Smooth muscle cell (in vitro differentiated cells): ENCODE measurements at regions not wholly inside any gene's neighbourhood (a gene's known extent, or its start where the extent isn't known, plus 50 kb on each side); places are given as distances from the start of the nearest gene placed in this dataset.

Experiments used
- DNase-seq: peaks from one replicate; lab custom pipeline; 2025; ENCODE audit not compliant: unreplicated experiment; lab: John Stamatoyannopoulos, UW
- H2AFZ ChIP-seq: fragments of 200-600 bp; sonication (generic); 2 replicates; pipeline ENCODE4 v1.6.0; 2016; ENCODE audit warnings: antibody characterized with exemption, low read depth, mild to moderate bottlenecking
- H3F3A ChIP-seq: fragments of 200-600 bp; sonication (generic); 2 replicates; pipeline ENCODE4 v1.6.0; 2017; ENCODE audit warnings: antibody characterized with exemption, low read depth
- H3K27ac ChIP-seq: fragments of 200-600 bp; sonication (generic); 2 replicates; pipeline ENCODE4 v1.5.1; 2016; ENCODE audit warnings: low read depth, mild to moderate bottlenecking
- H3K27me3 ChIP-seq: fragments of 200-600 bp; sonication (generic); 2 replicates; pipeline ENCODE4 v1.6.1; 2016; ENCODE audit warnings: low read depth, mild to moderate bottlenecking
- H3K36me3 ChIP-seq: fragments of 200-600 bp; sonication (generic); 2 replicates; pipeline ENCODE4 v1.5.1; 2016; ENCODE audit warnings: low read depth
- H3K4me1 ChIP-seq: fragments of 200-600 bp; sonication (generic); 2 replicates; pipeline ENCODE4 v1.5.1; 2016; ENCODE audit warnings: low read depth
- H3K4me2 ChIP-seq: fragments of 200-600 bp; sonication (generic); 2 replicates; pipeline ENCODE4 v1.6.0; 2016; ENCODE audit warnings: mild to moderate bottlenecking
- H3K4me3 ChIP-seq: fragments of 200-600 bp; sonication (generic); 2 replicates; pipeline ENCODE4 v1.5.1; 2016; ENCODE audit warnings: mild to moderate bottlenecking
- H3K79me2 ChIP-seq: fragments of 200-600 bp; sonication (generic); 2 replicates; pipeline ENCODE4 v1.6.0; 2016; ENCODE audit warnings: low read depth, mild to moderate bottlenecking
- H3K9ac ChIP-seq: fragments of 200-600 bp; sonication (generic); 2 replicates; pipeline ENCODE4 v1.6.0; 2016; ENCODE audit warnings: low read depth
- H3K9me3 ChIP-seq: fragments of 200-600 bp; sonication (generic); replicated peaks from 2 replicates; pipeline ENCODE4 v1.5.1; 2016; ENCODE audit warnings: low read depth
- H4K20me1 ChIP-seq: fragments of 200-600 bp; sonication (generic); 2 replicates; pipeline ENCODE4 v1.6.0; 2016; ENCODE audit warnings: low read depth
- CTCF ChIP-seq: fragments of 200-600 bp; sonication (generic); IDR thresholded peaks from 2 replicates; pipeline ENCODE4 v1.5.1; 2017; ENCODE audit warnings: borderline replicate concordance, mild to moderate bottlenecking, antibody characterized with exemption; ENCODE audit not compliant: insufficient read depth, poor library complexity, severe bottlenecking
- WGBS: methylation state at CpG from one replicate; pipeline ENCODE4 v1.1.7; 2016; ENCODE audit warnings: low lambda C conversion rate; 5-methylcytosine and 5-hydroxymethylcytosine counted together

GRCh38 chr4:22876270-22876669 is 183.5 kb downstream of the GBA3 start:
- Histone ChIP-seq H2AFZ (no peak overlapping the region), H3K4me3 (no peak overlapping the region), H3K9me3 (no peaks in the 10 kb centered on the region), H3K4me2 (no peak overlapping the region), H3K27me3 (no peaks in the 10 kb centered on the region), H3K79me2 (no peaks in the 10 kb centered on the region), H3K4me1 (no peaks in the 10 kb centered on the region), H4K20me1 (no peaks in the 10 kb centered on the region), H3F3A (no peaks in the 10 kb centered on the region), H3K27ac (no peak overlapping the region), H3K36me3 (no peaks in the 10 kb centered on the region), H3K9ac (no peak overlapping the region)
- WGBS, result 93% methylated on average over 2 of the region's 2 CpGs
- DNase-seq, result no peak
- TF ChIP-seq CTCF, result no peak

GRCh38 chr4:22875587-22876257 is 183.0 kb downstream of the GBA3 start:
- Histone ChIP-seq H3K4me1 (no peaks in the 10 kb centered on the region), H3K36me3 (no peaks in the 10 kb centered on the region), H2AFZ (no peak overlapping the region), H3K27me3 (peaks cover under 1% of the 10 kb centered on the region), H3K4me2 (no peak overlapping the region), H3K9me3 (no peaks in the 10 kb centered on the region), H3F3A (no peaks in the 10 kb centered on the region), H3K79me2 (no peaks in the 10 kb centered on the region), H3K9ac (no peak overlapping the region), H3K4me3 (no peak overlapping the region), H3K27ac (no peak overlapping the region), H4K20me1 (no peaks in the 10 kb centered on the region)
- no peak for DNase-seq
- WGBS, result 90% methylated on average over 4 of the region's 4 CpGs
- no peak for TF ChIP-seq CTCF

GRCh38 chr4:22874334-22874912 is 181.7 kb downstream of the GBA3 start:
- Histone ChIP-seq H2AFZ (no peak overlapping the region), H3K9me3 (no peaks in the 10 kb centered on the region), H3K4me3 (no peak overlapping the region), H3K4me2 (no peak overlapping the region), H4K20me1 (no peaks in the 10 kb centered on the region), H3K79me2 (no peaks in the 10 kb centered on the region), H3K4me1 (no peaks in the 10 kb centered on the region), H3K36me3 (no peaks in the 10 kb centered on the region), H3K27me3 (peaks cover 6% of the 10 kb centered on the region), H3F3A (no peaks in the 10 kb centered on the region), H3K9ac (no peak overlapping the region), H3K27ac (no peak overlapping the region)
- 90% methylated on average over 4 of the region's 4 CpGs for WGBS
- no peak for DNase-seq
- TF ChIP-seq CTCF, result no peak

GRCh38 chr4:22873899-22874298 is 181.2 kb downstream of the GBA3 start:
- TF ChIP-seq CTCF, result no peak
- no peak for DNase-seq
- 87% methylated on average over 3 of the region's 3 CpGs for WGBS

More at GRCh38 chr4:22873899-22874298, 181.2 kb downstream of the GBA3 start:
- Histone ChIP-seq H3K36me3 (no peaks in the 10 kb centered on the region), H3K27me3 (peaks cover 6% of the 10 kb centered on the region), H3K4me2 (no peak overlapping the region), H3K4me1 (no peaks in the 10 kb centered on the region), H2AFZ (no peak overlapping the region), H4K20me1 (no peaks in the 10 kb centered on the region), H3K4me3 (no peak overlapping the region), H3K27ac (no peak overlapping the region), H3K9ac (no peak overlapping the region), H3K9me3 (no peaks in the 10 kb centered on the region), H3K79me2 (no peaks in the 10 kb centered on the region), H3F3A (no peaks in the 10 kb centered on the region)
